ACHN (cell line): ENCODE measurements at regions not wholly inside any gene's neighbourhood (a gene's known extent, or its start where the extent isn't known, plus 50 kb on each side); places are given as distances from the start of the nearest gene placed in this dataset.

Experiments used
- DNase-seq: peaks from one replicate; pipeline ENCODE4 v3.0.0-alpha.2; 2015
- in situ Hi-C: cut with HindIII; loops from 2 replicates; pipeline ENCODE4 v1.10.0; 2017; ENCODE audit warnings: low sequenced_read_pairs, low pct_ligation_motif_present, low pct_unique_long_range_greater_than_20kb

- in situ Hi-C loops = no loop called here
- DNase-seq = no peak
These were observed 197.5 kb downstream of the IRS1 start for GRCh38 chr2:226601881-226602662.

DNA sequence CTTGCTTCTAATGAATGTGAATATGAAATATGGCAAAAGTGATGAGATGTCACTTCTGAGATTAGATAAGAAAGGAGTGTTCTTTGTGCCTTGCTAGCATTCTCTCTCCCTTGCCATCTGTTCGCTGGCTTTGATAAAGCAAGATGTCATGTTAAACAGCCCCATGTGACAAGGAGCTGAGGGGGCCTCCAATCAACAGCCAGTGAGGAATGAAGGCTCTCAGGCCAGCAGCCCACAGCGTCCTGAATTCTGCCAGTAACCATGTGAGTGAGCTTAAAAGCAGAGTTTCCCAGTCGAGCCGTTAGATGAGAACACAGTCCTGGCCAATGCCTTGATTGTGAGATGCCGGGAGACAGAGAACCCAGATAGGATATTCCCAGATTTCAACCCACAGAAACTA lies 198.8 kb downstream of the IRS1 start:
- in situ Hi-C loops = no loop called here
- no peak for DNase-seq

DNA sequence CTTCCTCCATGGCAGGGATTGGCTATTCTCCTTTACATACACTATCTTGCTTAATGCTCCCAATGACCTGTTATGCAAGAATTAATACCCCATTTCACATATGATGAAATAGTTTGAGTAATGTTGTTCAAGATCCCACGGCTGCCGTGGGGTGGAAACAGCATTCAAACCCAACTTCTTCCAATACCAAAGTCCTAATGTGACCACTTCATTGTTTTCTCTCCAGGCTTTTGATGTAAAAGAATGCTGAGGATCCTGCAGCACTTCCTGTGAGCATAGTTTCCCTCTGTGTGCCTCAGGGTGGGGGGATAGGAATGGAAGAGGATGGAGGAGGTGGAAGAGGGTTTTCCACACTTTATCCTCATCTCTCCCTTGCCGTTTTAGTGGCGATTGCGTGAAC lies 199.4 kb downstream of the IRS1 start:
- DNase-seq = no peak

DNA sequence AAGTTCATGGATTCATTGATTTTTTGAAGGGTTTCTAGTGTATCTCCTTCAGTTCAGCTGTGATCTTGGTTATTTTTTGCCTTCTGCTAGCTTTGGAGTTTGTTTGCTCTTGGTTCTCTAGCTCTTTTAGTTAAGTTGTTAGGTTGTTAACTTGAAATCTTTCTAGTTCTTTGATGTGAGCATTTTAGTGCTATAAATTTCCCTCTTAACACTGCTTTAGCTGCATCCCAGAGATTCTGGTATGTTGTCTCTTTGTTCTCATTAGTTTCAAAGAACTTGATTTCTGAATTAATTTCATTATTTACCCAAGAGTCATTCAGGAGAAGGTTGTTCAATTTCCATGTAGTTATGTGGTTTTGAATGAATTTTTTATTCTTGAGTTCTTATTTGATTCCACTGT lies 210.6 kb downstream of the IRS1 start:
- in situ Hi-C loops = no loop called here

More for the DNA sequence above, 199.4 kb downstream of the IRS1 start:
- in situ Hi-C loops = no loop called here

DNA sequence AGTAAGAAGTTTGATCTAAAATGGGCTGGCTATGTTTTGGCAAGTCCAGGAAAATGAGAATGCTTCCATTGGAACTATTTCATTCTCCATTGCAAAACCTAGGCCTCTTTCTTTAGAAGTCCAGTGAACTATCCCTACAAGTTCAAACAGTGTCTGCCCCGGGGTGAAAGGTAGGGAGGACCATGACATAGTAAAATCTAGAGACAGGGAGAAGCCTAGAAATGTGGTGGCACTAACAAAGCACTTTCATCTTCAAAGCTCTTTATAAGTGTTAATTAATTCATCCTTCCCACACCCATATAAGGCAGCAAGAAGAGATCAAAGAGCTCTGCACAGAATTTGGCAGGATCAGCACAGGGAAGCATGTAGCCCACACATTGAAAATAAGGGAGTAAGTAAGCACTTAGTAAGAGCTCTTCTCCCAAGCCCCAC lies 214.5 kb downstream of the IRS1 start:
- DNase-seq = no peak
- in situ Hi-C loops = no loop called here

More for the DNA sequence above, 210.6 kb downstream of the IRS1 start:
- no peak for DNase-seq

DNA sequence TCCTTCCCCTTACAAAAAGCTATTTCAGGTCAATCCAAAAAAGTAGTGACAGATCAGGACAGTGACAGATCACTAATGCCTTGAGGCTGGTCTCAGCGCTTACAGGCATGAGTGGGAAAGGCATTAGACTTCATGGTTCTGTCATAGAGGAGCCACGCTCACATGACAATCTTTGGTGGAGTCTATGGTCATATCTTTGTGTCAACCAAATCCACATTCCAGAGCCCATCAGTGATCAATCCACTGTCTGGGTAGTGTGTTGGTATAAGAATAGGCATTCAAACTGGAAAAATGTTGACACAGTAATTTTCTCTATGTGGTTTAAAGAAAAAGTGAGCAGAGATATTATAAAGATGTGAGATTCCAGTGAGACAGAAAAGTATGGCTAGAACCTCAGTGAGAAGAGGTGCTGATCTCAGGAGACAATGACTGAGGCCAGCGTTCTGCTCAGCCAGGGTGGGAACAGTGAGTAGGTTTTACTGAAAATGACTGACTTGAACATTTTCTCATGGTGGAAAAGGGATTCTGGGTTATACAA lies 215.0 kb downstream of the IRS1 start:
- no peak for DNase-seq
- in situ Hi-C loops = no loop called here

DNA sequence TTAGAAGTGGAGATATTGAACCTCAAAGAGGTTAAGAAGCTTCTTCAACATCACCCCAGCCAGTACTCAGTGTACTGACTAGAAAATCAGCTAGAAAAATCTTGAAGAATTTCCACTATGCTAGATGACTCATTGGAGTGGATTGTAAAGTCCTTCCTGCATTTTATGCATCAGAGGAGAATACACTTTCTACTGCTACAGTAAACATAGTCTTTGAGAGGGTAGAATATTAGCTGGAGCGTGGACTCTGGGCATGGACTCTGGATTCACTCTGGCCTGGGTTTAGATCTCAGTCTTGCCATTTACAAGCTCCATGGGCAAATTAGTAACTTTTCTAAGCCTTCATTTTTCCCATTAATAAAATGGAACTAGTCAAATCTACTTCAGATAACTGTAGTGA lies 215.9 kb downstream of the IRS1 start:
- peak; percentile 97 for DNase-seq
- in situ Hi-C loops = no loop called here

GRCh38 chr2:226581661-226582060 lies 218.0 kb downstream of the IRS1 start:
- no peak for DNase-seq

GRCh38 chr2:226581004-226581403 lies 218.6 kb downstream of the IRS1 start:
- in situ Hi-C loops = no loop called here
- no peak for DNase-seq

More at GRCh38 chr2:226581661-226582060, 218.0 kb downstream of the IRS1 start:
- in situ Hi-C loops = no loop called here

DNA sequence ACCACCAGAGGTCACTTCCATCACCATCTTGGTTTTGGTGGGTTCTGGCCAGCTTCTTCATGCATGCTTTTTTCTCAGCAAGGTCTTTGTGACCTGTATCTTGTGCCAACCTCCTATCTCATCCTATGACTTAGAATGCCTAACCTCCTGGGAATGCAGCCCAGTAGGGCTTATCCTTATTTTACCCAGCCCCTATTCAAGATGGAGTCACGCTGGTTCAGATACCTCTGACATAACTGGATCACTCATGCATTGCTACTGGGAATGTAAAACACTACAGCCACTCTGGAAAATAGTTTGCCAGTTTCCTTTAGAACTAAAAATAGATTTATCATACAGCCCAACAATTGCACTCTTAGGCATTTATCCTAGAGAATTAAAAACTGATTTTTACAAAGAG lies 219.2 kb downstream of the IRS1 start:
- in situ Hi-C loops = no loop called here
- no peak for DNase-seq

DNA sequence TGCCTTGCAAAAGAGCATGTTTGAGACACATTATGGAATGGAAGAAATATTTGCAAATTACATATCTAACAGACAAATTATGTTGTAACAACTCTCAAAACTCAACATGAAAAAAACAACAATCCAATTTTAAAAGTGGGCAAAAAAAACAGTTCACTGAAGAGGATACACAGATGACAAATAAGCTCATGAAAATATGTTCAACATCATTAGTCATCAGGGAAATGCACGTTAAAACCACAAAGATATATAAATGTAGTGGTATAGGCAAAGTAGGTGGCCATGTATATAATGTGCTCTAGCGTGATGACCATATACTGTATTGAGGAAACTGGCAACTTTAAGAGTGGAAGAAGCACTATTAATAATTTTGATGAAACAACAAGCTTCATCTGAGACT lies 220.1 kb downstream of the IRS1 start:
- in situ Hi-C loops = no loop called here
- DNase-seq = no peak

DNA sequence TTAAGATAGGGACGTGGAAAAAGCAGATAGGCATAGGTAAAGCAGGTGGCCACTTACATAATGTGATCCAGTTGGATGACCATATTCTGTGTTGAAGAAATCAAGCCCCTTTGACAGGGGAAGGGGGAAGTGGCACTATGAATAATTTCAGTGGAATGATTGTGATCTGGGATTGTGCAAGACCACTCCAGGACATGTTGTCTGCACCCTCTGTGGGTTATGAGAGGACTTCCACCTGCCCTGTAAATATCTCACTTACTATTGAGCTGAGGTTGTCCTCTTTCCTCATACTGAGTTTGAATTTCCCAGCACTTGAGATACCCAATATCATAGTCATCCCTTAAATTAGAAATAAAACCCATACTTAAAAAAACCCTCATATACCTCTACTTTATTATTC lies 220.7 kb downstream of the IRS1 start:
- in situ Hi-C loops = no loop called here
- DNase-seq = no peak

GRCh38 chr2:226578373-226578772 lies 221.2 kb downstream of the IRS1 start:
- no peak for DNase-seq
- in situ Hi-C loops = no loop called here

DNA sequence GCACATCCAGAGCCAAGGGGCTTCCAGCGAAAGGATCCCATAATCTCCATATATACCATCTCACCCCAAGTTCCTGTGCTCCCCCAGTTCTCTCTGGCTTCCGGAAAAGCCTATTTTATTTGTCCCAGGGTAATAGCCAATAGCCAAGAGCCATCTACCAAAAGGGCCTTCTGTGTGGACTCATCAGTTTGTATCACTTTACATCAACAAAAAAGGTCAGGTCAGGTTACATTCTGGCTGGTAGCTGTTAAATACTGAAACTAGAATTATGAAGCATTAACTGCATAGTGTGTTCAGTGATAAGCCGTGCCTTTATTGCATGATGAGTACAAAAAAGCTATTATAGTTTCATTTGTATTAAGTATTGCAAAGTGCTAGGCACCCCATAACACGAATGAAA lies 223.7 kb downstream of the IRS1 start:
- no peak for DNase-seq
- in situ Hi-C loops = no loop called here

DNA sequence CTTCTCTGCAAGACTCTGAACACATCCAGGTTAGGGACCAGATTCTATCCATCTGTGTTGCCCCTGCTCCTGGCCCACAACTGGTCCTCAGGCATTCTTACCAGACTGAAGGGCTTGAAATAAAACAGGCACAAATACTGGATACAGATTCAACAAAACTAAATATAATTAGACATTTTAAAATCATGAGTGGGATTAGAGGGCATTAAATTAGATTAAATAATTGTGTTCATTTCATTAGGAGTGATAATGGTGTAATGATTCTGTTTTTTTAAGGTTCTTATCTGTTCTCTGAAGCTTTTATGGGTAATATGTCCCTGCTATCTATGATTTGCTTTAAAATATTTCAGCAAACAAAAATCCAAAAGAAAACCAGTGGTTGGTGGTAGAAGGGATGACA lies 226.5 kb downstream of the IRS1 start:
- in situ Hi-C loops = no loop called here
- no peak for DNase-seq

DNA sequence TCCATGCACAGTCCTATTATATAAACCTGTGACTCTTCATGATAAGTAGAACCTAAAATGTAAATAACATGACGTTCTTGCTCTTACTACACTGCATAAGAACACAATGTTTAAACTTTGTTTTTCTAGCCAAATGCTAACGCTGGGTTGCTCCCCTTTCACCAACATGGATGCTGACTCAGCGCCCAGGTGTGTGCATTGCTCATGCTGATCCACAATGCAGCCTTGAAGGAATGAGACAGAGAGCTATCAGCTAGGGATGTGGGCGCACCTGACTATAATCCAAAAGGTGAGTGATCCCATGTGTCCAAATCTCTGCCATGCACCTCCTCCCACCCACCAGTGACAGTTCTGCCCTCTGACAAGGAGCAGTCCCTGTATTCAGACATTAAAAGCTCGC lies 235.0 kb downstream of the IRS1 start:
- in situ Hi-C loops = no loop called here
- DNase-seq = no peak

DNA sequence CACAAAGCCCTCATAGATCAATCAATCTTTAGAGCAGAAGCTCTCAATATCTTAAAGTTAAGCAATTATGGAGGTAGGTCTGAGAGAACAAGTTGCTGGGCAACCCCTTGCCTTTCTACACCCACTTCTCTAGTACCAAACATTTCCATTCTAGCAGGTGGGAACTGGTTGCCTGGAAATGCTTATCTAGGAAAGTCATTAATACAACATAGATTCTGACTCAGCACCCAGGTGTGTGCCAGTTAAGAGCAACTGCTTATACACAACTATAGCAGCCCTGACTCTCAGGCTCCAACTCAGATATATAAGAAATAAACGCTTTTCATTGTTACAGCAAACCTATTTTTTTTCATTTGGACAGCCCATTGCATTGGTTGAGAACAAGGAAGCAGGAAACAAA lies 237.7 kb downstream of the IRS1 start:
- in situ Hi-C loops = no loop called here
- no peak for DNase-seq

DNA sequence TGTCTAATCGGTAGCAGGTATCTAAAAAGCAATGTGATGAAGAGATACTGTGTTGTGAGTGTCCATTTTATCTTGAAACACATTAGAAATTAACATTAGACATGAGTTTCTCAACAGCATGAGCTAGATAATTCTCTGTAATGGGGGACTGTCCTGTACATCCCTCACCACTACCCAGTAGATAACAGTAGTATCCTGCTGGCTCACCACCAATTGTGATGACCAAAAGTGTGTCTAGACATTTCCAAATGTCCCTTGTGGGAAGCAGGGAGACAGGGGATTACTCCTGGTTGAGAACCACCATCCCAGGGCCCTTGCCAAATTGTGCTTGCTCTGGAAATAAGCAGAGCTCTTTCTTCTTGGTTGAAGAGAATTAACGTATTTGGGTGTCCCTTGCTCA lies 239.3 kb downstream of the IRS1 start:
- in situ Hi-C loops = no loop called here
- no peak for DNase-seq

DNA sequence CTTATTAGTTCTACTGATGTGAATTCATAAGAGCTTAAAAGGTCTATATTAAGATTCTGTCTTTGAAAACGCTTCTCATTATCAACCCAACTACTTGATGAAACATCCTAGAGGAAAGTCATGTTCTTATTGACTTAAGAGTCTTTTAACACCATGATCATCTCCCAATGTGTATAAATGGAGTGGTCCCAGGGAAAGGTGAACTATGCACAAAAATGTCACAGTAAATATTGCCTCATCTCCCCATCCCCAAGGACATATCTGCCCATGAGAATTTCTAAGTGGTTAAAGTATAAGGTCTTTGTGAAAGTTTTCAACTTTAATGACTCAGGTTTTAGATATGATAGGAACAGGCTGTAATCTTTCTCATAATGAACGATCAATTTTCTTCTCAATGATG lies 240.1 kb downstream of the IRS1 start:
- in situ Hi-C loops = no loop called here
- no peak for DNase-seq

DNA sequence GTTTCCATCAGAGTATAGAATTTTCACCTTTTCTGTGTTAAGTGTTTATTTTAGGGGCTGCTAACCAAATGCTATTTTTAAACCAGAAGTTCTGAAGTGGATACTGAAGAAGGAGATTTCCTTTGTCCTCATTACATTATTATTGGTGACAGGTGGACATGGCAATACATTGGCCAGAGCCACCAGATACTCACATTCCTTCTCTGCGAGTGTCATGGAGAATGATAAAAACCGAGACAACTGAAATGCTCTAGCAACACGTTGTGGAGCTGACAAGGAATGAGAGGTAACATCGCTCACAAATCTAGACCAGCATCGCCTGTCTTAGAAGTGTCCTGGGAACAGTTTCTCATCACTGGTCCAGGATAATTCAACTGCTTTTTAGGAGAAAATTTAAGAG lies 241.2 kb downstream of the IRS1 start:
- in situ Hi-C loops = no loop called here
- DNase-seq = no peak
